ENCODE measurements at regions not wholly inside any gene's neighbourhood (a gene's known extent, or its start where the extent isn't known, plus 50 kb on each side); places are given as distances from the start of the nearest gene placed in this dataset.

DNA sequence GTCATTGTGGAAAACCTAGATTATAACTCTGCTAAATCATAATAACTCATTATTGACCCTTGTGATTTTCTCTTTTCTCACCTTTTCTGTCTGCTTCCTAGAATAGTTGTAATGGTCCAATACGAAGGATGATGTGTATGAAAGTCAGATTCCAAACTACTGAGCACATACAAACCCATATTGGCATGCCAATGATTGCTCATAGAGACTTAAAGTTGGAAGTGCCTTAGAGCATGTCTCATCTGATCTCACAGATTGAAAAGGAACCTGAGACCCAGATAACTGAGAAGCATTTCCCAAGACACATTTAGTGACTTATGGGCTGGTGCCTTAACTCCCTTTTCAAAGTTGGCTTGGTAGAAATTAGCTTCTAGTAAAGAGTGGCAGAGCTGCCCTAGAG, 594.3 kb downstream of the REEP3 start:
- Histone ChIP-seq H2AFZ (ENCODE audit: insufficient read depth, low read depth, low read length, poor library complexity, severe bottlenecking) (no peak overlapping the region), H3K9me3 (ENCODE audit: control extremely low read depth in 1 of 3, control insufficient read depth in 2 of 3, insufficient read depth in 1 of 3, low read length in 2 of 3) (no peaks in the 10 kb centered on the region), H3K79me2 (ENCODE audit: control insufficient read depth, insufficient read depth, low read length) (no peaks in the 10 kb centered on the region), H3K4me3 (ENCODE audit: control extremely low read depth in 1 of 5, extremely low read depth in 1 of 5, insufficient read depth in 1 of 5, low read depth in 2 of 5, low read length in 4 of 5) (no peak overlapping the region), H3K27ac (ENCODE audit: low read length in 2 of 2) (no peak overlapping the region), H3K9ac (ENCODE audit: low read length) (no peak overlapping the region), H3K4me2 (replicated peaks; ENCODE audit: low read depth, low read length, poor library complexity, severe bottlenecking) (no peak overlapping the region), H3K27me3 (replicated peaks in 1 of 4; ENCODE audit: control extremely low read depth in 1 of 4, control insufficient read depth in 3 of 4, insufficient read depth in 4 of 4, low read length in 3 of 4) (no peaks in the 10 kb centered on the region), H4K20me1 (ENCODE audit: control insufficient read depth, insufficient read depth, low read length, poor library complexity, severe bottlenecking) (no peaks in the 10 kb centered on the region), H3K4me1 (ENCODE audit: control insufficient read depth in 2 of 2, insufficient read depth in 2 of 2, low read length in 2 of 2) (peaks cover 0 to 6% of the 10 kb centered on the region in 2 donors), H3K36me3 (replicated peaks in 1 of 2; ENCODE audit: control extremely low read depth in 1 of 2, control insufficient read depth in 1 of 2, extremely low read depth in 1 of 2, insufficient read depth in 2 of 2, low read length in 1 of 2) (no peaks in the 10 kb centered on the region)
- peaks cover 4% of the 10 kb centered on the region for H3K27me3 Mint-ChIP-seq
- ATAC-seq (ENCODE audit: low read depth): no peak
- POLR2A ChIA-PET: no interaction called here
- CTCF ChIA-PET: no interaction called here
- H3K4me1 Mint-ChIP-seq: peaks cover 13% of the 10 kb centered on the region
- DNase-seq: no peak
- WGBS (ENCODE audit: insufficient coverage): no CpG with 5 or more reads among the region's 1 CpG
- TF ChIP-seq, protein P1, sequence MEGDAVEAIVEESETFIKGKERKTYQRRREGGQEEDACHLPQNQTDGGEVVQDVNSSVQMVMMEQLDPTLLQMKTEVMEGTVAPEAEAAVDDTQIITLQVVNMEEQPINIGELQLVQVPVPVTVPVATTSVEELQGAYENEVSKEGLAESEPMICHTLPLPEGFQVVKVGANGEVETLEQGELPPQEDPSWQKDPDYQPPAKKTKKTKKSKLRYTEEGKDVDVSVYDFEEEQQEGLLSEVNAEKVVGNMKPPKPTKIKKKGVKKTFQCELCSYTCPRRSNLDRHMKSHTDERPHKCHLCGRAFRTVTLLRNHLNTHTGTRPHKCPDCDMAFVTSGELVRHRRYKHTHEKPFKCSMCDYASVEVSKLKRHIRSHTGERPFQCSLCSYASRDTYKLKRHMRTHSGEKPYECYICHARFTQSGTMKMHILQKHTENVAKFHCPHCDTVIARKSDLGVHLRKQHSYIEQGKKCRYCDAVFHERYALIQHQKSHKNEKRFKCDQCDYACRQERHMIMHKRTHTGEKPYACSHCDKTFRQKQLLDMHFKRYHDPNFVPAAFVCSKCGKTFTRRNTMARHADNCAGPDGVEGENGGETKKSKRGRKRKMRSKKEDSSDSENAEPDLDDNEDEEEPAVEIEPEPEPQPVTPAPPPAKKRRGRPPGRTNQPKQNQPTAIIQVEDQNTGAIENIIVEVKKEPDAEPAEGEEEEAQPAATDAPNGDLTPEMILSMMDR (IDR thresholded peaks at IDR 0.05): no peak
- TF ChIP-seq EZH2 (IDR thresholded peaks at IDR 0.05; ENCODE audit: borderline replicate concordance, insufficient read depth, low read depth, low read length, poor library complexity, severe bottlenecking): no peak
- no peak overlapping the region for H3K27ac Mint-ChIP-seq
- intact Hi-C loops (cut with micrococcal nuclease): no loop called here
- H3K9me3 Mint-ChIP-seq (ENCODE audit: insufficient read depth): no peaks in the 10 kb centered on the region
- no peak overlapping the region for H3K4me3 Mint-ChIP-seq

DNA sequence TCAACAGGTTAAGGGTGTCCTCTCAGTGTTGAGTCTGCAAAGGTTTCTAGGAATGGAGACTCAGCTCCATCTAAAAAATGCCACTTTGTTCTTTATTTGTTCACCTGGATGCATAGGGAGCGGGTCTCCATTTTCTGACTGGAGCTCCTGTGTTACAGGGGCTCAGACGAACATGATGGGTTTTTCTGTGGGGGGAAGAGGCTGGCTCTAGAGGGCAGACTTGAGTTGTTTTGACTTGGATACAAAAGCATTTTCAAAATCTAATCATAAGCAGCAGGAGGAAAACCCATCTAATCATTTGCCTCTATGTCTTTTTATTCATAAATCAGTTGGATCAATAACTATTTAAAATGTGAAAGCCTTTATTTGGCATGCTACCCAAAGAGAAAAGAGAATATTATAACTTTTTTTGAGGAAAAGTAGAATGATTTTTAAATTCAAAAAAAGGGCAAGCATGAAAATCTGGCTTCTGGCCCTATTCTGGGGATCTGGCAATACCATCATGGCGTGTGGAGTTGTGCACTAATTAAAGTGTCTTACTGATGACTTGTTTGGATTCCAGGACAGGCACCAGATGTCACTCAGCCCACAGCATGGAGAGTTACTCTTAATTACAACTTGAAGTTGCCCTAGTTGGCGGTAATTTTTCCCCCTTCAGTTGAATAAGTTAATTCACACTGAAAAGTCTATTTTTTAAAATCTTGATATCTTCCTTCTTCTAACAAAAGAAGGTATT, 594.9 kb downstream of the REEP3 start:
- Mint-ChIP-seq H3K27me3 (peaks cover 4% of the 10 kb centered on the region), H3K27ac (no peak overlapping the region), H3K4me3 (no peak overlapping the region), H3K4me1 (peaks cover 13% of the 10 kb centered on the region), H3K9me3 (ENCODE audit: insufficient read depth) (no peaks in the 10 kb centered on the region)
- WGBS (ENCODE audit: insufficient coverage): 81% methylated on average over 2 of the region's 4 CpGs
- no peaks in the 10 kb centered on the region for H4K20me1 ChIP-seq (ENCODE audit: control insufficient read depth, insufficient read depth, low read length, poor library complexity, severe bottlenecking)
- POLR2A ChIA-PET: no interaction called here
- H3K9me3 ChIP-seq (ENCODE audit: control extremely low read depth in 1 of 3, control insufficient read depth in 2 of 3, insufficient read depth in 1 of 3, low read length in 2 of 3): no peaks in the 10 kb centered on the region
- no peaks in the 10 kb centered on the region for H3K27me3 ChIP-seq (replicated peaks in 1 of 4; ENCODE audit: control extremely low read depth in 1 of 4, control insufficient read depth in 3 of 4, insufficient read depth in 4 of 4, low read length in 3 of 4)
- H3K27ac ChIP-seq (ENCODE audit: low read length in 2 of 2): no peak overlapping the region
- no peak overlapping the region for H2AFZ ChIP-seq (ENCODE audit: insufficient read depth, low read depth, low read length, poor library complexity, severe bottlenecking)
- DNase-seq: no peak
- CTCF ChIA-PET: no interaction called here
- H3K79me2 ChIP-seq (ENCODE audit: control insufficient read depth, insufficient read depth, low read length): no peaks in the 10 kb centered on the region
- peaks cover 0 to 6% of the 10 kb centered on the region in 2 donors for H3K4me1 ChIP-seq (ENCODE audit: control insufficient read depth in 2 of 2, insufficient read depth in 2 of 2, low read length in 2 of 2)
- no peak overlapping the region for H3K4me3 ChIP-seq (ENCODE audit: control extremely low read depth in 1 of 5, extremely low read depth in 1 of 5, insufficient read depth in 1 of 5, low read depth in 2 of 5, low read length in 4 of 5)
- no peak overlapping the region for H3K9ac ChIP-seq (ENCODE audit: low read length)
- TF ChIP-seq EZH2 (IDR thresholded peaks at IDR 0.05; ENCODE audit: borderline replicate concordance, insufficient read depth, low read depth, low read length, poor library complexity, severe bottlenecking): no peak
- TF ChIP-seq, protein P1 (IDR thresholded peaks at IDR 0.05): no peak
- H3K4me2 ChIP-seq (replicated peaks; ENCODE audit: low read depth, low read length, poor library complexity, severe bottlenecking): no peak overlapping the region
- ATAC-seq (ENCODE audit: low read depth): no peak
- intact Hi-C loops (cut with micrococcal nuclease): no loop called here
- H3K36me3 ChIP-seq (replicated peaks in 1 of 2; ENCODE audit: control extremely low read depth in 1 of 2, control insufficient read depth in 1 of 2, extremely low read depth in 1 of 2, insufficient read depth in 2 of 2, low read length in 1 of 2): no peaks in the 10 kb centered on the region

Data from B cell (primary cell).